GM21381 (cell line): ENCODE measurements at regions not wholly inside any gene's neighbourhood (a gene's known extent, or its start where the extent isn't known, plus 50 kb on each side); places are given as distances from the start of the nearest gene placed in this dataset.

ENCODE experiments used
- ATAC-seq: cut with Tn5 transposase; IDR thresholded peaks from one replicate; pipeline ENCODE4 v1.9.1; 2021; ENCODE audit warnings: mild to moderate bottlenecking, moderate library complexity; ENCODE audit not compliant: unreplicated experiment

DNA sequence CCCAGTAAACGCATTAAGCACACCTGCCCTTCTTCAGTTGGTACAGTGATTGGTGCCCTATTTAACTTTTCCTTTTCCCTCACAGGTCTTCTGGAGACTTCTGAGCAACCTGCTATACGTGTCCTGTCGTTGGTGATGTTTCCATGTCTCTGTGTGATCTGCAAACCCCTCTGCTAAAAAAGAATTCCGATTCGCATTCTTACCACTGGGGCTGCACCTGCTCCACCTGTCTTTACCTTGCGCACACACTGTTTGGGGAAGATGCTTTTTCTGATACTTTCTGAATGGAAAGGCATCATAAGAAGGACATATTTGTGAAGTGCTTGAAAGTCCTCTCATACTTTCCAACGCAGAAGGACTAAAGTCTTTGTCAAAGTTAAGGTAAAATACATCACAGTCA, 323.9 kb upstream of the SOX11 start:
- ATAC-seq = no peak

- ATAC-seq = no peak
Observed at GRCh38 chr2:5369510-5369909, 322.7 kb upstream of the SOX11 start.

GRCh38 chr2:5370158-5370557, 322.0 kb upstream of the SOX11 start:
- ATAC-seq = no peak

GRCh38 chr2:5372141-5372540, 320.0 kb upstream of the SOX11 start:
- no peak for ATAC-seq

GRCh38 chr2:5373200-5373599, 319.0 kb upstream of the SOX11 start:
- ATAC-seq = no peak

DNA sequence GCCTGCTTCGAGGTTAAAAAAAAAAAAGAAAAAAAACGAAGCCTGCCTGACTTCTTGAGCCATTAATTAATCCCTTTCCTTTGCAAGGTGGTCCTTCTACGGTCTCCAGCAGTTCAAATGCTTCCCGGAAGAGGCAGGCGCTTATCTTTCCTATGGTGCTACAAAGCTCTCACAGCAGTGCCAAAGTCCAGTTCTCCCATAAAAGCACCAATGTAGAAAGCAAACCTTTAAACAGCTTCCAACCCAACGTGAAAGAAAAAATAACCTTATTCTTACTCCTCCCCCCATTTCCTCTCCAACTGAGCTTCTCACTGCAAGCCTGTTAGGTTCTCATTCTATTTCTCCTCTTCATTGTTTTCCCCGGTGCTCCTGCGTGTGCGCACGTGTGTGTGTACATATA, 317.4 kb upstream of the SOX11 start:
- ATAC-seq = no peak

DNA sequence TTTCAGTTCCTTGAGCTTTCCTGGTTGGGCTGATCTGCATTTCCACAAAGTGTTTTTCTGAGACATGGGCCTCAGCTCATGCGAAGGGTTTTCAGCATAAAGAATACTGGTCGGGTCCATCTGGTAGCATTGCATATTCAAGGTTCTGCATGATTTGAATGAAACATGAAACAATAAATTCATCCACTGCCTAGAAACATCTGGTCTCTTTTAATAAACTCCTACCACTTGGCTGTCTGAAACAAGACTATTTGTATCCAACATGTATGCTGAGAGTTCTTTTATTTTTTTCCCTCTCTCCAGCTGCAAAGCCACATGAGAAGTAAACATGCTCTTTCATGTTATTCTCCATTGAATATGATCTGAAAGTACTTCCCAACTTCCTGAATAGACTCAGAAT, 314.9 kb upstream of the SOX11 start:
- no peak for ATAC-seq

DNA sequence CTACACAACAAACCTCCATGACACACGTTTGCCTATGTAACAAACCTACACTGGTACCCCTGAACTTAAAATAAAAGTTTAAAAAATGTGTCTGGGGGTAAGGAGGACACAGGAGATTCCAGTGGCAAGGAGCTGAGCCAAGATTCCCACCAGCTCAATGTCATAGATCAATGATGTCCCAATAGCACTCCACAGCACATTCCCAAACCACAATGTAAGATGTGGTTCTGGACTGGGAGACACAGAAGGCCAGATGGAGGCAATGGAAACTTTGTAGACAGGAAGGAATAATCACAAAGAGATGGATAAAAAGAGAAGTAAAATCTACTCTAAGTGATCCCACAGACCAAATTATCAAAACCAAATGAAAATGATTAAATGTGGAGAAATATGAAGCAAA, 312.4 kb upstream of the SOX11 start:
- no peak for ATAC-seq

DNA sequence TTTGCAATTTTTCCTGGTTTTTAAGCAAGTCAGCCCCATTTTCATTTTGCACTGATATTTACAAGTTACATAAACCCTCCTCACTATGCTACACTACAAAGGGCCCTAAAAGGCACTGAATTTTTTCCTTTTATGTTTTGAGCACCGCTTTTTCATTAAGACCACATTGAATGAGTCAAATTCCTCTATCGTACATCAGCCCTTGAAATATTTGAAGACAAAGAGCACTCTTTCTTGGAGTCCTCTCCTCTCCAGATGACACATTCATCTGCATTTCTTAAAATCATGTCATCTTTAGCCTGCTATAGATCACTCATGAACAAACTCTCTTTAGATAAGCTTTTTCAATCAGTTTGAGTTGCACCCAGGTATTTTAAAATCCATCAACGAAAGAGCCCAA, 306.6 kb upstream of the SOX11 start:
- ATAC-seq = no peak

DNA sequence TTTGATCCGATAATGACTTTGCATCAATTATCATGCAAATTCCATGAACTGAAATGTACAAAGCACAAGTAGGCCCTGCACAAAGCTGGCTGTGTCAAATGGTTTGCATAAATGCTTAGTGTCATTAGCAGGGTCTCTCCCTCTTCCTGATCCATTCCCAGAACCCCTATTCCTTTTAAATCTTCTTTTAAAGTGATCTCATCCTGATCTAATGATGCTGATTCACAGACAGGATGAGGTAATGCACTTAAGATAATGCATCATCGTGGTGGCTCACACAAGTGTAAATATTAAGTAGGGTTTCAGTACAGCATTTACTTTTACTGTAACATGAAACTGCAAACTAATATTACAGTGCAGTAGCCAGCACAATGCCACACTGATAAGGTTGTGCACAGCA, 304.8 kb upstream of the SOX11 start:
- ATAC-seq = no peak

DNA sequence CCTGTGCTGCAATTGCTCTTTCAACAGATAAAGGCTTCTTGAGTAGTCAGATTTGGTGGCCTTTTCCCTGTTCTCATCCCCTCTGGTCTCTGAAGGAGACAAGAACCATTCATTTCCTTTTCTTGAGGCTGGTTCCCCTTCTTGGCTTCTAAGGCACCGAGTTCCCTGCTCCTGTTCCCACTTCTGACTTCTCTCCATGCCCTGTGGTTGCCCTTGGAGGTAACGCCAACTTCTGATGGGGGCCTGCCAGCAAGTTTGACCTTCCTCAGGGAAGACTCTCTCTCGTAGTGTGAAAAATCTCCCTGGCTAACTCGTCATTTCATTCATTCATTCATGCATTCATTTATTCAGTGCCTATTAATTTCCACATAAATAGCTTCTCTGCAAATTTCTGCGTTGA, 302.4 kb upstream of the SOX11 start:
- no peak for ATAC-seq

GRCh38 chr2:5391362-5391761, 300.8 kb upstream of the SOX11 start:
- no peak for ATAC-seq

DNA sequence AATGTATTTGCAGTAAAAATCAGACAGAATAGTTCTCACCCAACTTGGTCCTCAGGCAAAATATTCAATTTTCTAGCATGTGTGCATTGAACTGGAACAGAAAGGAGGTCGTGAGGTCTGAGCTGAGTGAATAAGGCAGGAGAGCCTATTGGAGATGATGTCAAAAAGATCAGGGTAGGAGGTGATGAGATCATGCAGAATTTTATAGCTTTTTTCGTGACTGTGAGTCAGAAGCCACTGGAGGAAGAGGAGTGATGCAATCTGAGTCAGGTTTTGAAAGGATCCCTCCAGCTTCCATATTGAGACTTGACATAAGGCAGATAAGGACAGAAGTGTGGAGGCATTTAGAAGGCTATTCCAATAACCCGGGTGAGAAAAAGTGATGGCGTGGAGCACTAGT, 299.5 kb upstream of the SOX11 start:
- ATAC-seq = no peak

DNA sequence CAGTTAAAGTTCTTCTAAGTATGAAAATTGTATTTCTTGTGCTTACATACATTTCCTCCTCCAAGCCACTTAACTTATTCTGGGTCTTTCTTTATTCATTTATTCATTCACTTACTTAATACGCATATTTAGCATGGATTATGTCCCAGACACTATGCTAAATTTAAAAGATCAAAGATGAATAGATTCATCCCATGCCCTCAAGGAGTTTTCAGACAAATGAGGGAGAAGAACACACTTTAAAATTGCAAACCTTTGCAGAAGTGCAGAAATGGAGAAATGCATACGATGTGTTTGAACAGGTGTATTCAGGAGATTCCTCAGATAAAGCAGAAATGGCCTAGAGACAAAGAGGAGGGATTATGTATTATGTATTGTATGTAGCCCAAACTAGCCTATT, 298.7 kb upstream of the SOX11 start:
- no peak for ATAC-seq

GRCh38 chr2:5394223-5394622, 298.0 kb upstream of the SOX11 start:
- no peak for ATAC-seq

- ATAC-seq = no peak
Observed at GRCh38 chr2:5401115-5401657, 291.0 kb upstream of the SOX11 start.

- ATAC-seq = no peak
Observed at GRCh38 chr2:5403392-5403791, 288.8 kb upstream of the SOX11 start.

DNA sequence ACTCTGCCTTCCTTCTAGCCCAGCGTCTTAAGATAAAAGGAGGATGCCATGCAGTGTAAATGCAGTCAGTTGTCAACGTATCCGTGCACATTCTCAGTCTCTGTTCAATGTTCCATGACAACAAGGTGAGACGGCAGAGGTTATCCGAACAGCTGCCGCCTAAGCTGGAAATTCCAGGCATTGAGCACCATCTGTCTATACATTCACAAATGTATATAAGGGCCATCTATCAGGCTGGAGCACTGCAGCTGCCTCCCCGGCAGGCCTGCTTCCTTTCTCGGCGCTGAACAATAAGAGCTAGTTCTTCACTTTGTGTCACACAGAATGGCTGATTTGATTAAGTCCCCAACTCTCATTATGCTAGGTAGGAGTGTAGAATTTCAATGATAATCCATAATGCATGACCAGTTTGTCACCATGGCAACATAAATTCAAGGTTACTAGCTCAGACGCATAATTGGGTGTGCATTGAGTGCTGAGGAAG, 282.2 kb upstream of the SOX11 start:
- ATAC-seq = no peak

DNA sequence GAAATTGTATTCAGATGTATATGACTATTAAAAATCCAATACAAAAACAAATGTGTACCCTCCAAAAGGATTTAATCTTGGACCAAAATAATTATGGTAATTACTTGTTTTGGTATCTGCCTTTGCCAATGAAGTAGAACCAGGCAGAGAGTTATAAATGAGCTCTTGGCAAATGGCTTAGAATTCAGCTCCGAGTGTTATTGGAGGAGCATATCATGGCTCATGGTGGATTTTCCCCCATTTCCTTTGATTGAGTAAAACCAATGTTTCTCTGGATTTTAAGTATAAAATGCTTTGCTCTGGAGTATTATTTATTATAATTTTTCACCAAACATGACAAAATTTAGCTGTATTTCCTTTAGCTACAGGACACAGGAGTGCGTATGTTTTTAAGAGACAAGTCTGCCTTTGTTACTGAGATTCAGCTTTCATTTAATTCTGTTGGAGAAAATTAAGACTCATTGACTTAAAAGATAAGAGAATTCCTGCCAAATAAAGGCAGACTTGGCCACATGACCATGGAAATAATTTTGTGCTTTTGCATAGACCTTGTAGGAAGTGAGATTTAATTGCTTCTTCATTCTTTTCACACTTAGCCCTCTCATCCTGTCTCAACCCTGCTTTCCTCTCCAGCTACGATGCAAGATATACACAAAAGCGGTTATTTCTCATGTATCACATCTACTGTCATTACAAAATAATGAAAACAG, 281.0 kb upstream of the SOX11 start:
- no peak for ATAC-seq

DNA sequence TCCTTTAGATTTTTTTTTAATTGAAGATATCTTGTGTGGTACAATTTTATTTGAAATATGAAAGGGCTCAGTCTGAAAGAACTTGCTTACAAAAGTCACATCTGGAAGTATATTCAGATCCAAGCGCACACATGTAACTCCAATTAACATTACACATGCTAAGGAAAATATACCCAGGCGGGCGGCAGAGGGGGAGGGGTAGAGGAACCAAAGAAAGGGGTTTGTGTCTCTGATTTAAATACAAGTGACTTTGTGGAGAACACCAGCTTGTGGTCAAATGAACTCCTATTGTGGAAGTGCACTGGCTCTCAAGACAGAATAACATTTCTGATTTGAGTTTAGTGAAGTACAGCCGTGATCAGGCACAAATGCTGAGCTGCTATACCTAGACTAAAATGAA, 280.2 kb upstream of the SOX11 start:
- ATAC-seq = no peak

DNA sequence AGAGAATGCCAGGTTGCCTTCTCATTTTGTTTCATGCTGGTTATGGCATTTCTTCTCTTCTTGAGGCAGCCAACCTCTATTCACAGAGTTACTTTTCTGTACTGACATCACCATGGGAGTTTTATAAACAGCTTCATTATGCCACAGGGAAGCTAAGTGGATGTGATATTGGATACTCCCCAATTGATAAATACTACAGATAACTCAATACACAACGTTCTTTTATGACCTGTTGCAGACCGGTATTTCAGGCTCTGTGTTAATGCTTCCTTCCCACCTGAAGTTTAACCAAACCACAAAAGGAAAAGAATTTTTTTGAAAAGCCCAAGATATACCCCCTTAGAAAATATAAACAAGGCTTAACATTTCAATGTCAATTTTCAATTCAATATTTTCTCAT, 258.3 kb upstream of the SOX11 start:
- ATAC-seq = no peak

DNA sequence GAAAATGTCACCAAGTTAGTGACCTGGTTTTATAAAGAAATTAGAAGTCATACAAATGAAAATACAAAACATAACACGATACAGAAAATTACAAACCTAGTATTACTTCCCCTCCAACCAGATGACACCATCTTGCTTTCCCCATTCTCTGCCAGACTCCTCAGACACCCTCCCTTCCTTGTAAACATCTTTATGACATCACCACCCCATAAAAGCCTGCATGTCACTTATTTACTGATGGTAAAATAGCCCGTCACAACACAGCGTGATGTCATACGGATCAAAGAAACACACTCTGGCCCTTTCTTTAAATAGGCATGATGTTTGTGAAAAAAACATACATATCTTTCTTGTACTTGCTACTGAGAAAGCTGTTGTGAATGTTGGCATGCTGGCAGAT, 254.8 kb upstream of the SOX11 start:
- no peak for ATAC-seq

DNA sequence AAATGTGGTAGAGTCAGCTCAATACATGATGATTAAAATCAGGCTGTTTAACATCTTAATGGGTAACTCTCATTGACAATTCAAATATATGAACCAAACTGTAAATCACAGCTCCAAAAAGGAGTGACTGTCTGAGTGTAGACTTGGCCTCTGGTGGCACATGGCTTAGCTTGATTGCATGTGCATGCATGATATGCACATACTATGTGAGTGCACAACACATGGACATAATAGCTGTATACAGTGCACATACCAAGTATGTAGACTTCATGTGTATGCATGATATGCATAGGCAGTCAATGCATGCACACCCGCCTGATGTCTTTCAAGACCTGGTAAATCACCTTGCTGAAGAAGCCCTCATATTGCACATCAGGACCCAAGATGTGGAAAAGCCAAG, 252.0 kb upstream of the SOX11 start:
- ATAC-seq = no peak
